ENCODE measurements at regions not wholly inside any gene's neighbourhood (a gene's known extent, or its start where the extent isn't known, plus 50 kb on each side); places are given as distances from the start of the nearest gene placed in this dataset.

GRCh38 chr2:128552141-128552805 is 233.6 kb upstream of the HS6ST1 start:
- no peak for DNase-seq (ENCODE audit: low read depth)

- DNase-seq (ENCODE audit: low read depth), result no peak
Measured at GRCh38 chr2:128552806-128553551, 234.3 kb upstream of the HS6ST1 start.

GRCh38 chr2:128554151-128554769 is 235.6 kb upstream of the HS6ST1 start:
- DNase-seq (ENCODE audit: low read depth), result no peak

- DNase-seq (ENCODE audit: low read depth), result no peak
Measured at GRCh38 chr2:128555433-128555832, 236.8 kb upstream of the HS6ST1 start.

- DNase-seq (ENCODE audit: low read depth), result no peak
Measured at GRCh38 chr2:128556089-128556488, 237.4 kb upstream of the HS6ST1 start.

GRCh38 chr2:128556633-128557032 is 238.0 kb upstream of the HS6ST1 start:
- DNase-seq (ENCODE audit: low read depth), result no peak

- no peak for DNase-seq (ENCODE audit: low read depth)
Measured at GRCh38 chr2:128557069-128557468, 238.4 kb upstream of the HS6ST1 start.

- DNase-seq (ENCODE audit: low read depth), result no peak
Measured at GRCh38 chr2:128557831-128558241, 239.2 kb upstream of the HS6ST1 start.

GRCh38 chr2:128558441-128558840 is 239.8 kb upstream of the HS6ST1 start:
- DNase-seq (ENCODE audit: low read depth), result no peak

GRCh38 chr2:128558895-128559532 is 240.3 kb upstream of the HS6ST1 start:
- DNase-seq (ENCODE audit: low read depth), result peak; percentile 7

- no peak for DNase-seq (ENCODE audit: low read depth)
Measured at GRCh38 chr2:128559533-128560515, 241.2 kb upstream of the HS6ST1 start.

- no peak for DNase-seq (ENCODE audit: low read depth)
Measured at GRCh38 chr2:128560718-128561117, 242.1 kb upstream of the HS6ST1 start.

- DNase-seq (ENCODE audit: low read depth), result no peak
Measured at GRCh38 chr2:128562471-128563347, 244.0 kb upstream of the HS6ST1 start.

- DNase-seq (ENCODE audit: low read depth), result peak; percentile 6
Measured at GRCh38 chr2:128563348-128563687, 244.7 kb upstream of the HS6ST1 start.

GRCh38 chr2:128564131-128564530 is 245.5 kb upstream of the HS6ST1 start:
- DNase-seq (ENCODE audit: low read depth), result no peak

- DNase-seq (ENCODE audit: low read depth), result no peak
Measured at GRCh38 chr2:128564551-128564950, 245.9 kb upstream of the HS6ST1 start.

- DNase-seq (ENCODE audit: low read depth), result no peak
Measured at GRCh38 chr2:128565441-128565840, 246.8 kb upstream of the HS6ST1 start.

- DNase-seq (ENCODE audit: low read depth), result no peak
Measured at GRCh38 chr2:128566671-128567070, 248.0 kb upstream of the HS6ST1 start.

GRCh38 chr2:128568106-128568505 is 249.4 kb upstream of the HS6ST1 start:
- no peak for DNase-seq (ENCODE audit: low read depth)

- DNase-seq (ENCODE audit: low read depth), result no peak
Measured at GRCh38 chr2:128573116-128573515, 254.4 kb upstream of the HS6ST1 start.
